AG04450 (cell line): ENCODE measurements at regions not wholly inside any gene's neighbourhood (a gene's known extent, or its start where the extent isn't known, plus 50 kb on each side); places are given as distances from the start of the nearest gene placed in this dataset.

Source experiments
- CTCF ChIA-PET: fragments of 300-600, 350-600 bp; formaldehyde crosslinking; extraction: SDS; loops from one replicate; lab custom pipeline; 2022; ENCODE audit warnings: antibody characterized with exemption, inconsistent platforms; lab: Charles Lee
- POLR2A ChIA-PET: fragments of 350-600 bp; formaldehyde crosslinking; extraction: SDS; loops from one replicate; lab custom pipeline; 2021; ENCODE audit warnings: antibody characterized with exemption, inconsistent platforms; lab: Yijun Ruan, JAX
- DNase-seq: peaks from one replicate; pipeline ENCODE4 v3.0.0-alpha.2; 2011; ENCODE audit warnings: low read depth, low spot score
- H3K27ac ChIP-seq: one replicate; pipeline ENCODE4 v1.5.1; 2012; ENCODE audit warnings: low read depth, low read length, control low read depth
- H3K27me3 ChIP-seq: one replicate; pipeline ENCODE4 v1.6.0; 2012; ENCODE audit warnings: low read length; ENCODE audit not compliant: control insufficient read depth, insufficient read depth
- H3K4me3 ChIP-seq: 2 replicates; pipeline ENCODE4 v1.5.1; 2011; ENCODE audit warnings: mild to moderate bottlenecking, low read depth, low read length, control low read depth
- H3K9me3 ChIP-seq: 2 replicates; pipeline ENCODE4 v1.5.1; 2012; ENCODE audit warnings: low read length; ENCODE audit not compliant: control insufficient read depth, insufficient read depth
- TF ChIP-seq, protein P1 (sequence below): IDR thresholded peaks from 2 replicates; pipeline ENCODE4 v1.5.1; 2011; ENCODE audit warnings: low read depth, low read length, control low read depth, inconsistent platforms

DNA sequence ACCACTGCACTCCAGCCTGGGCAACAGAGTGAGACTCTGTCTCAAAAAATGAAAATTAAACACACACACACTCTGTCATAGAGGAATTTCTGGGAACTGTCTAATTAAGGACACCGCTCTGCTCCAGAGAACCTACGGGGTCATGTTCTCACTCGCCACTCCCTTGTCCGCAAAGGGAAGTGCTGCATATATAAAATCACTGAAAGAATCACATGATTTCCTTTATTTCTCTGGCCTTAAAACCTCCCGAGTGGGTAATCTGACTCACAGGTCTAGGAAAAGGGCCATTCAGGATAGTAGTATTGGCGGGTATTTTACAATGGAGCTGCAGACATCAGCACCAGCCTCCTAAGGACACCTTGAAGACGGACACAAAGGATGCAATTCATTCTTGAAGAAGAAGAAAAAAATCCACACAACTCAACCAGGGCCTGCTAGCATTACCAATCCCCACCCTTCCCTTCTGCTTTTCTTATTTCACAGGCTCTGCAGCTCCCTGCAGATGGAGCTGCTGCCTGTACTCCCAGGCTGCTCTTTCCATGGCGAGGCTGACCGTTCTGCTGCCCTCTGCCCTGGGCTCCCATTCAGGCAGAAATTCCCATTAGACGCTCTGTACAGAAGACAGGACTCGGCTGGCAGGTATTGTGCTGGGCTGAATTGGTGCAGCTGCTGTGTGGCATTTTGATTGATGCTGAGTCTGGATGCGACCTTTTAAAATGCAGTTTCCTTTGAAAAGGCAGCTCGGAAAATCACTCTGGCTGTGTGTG is 53.3 kb upstream of the FAM89A start:
- TF ChIP-seq, protein P1, sequence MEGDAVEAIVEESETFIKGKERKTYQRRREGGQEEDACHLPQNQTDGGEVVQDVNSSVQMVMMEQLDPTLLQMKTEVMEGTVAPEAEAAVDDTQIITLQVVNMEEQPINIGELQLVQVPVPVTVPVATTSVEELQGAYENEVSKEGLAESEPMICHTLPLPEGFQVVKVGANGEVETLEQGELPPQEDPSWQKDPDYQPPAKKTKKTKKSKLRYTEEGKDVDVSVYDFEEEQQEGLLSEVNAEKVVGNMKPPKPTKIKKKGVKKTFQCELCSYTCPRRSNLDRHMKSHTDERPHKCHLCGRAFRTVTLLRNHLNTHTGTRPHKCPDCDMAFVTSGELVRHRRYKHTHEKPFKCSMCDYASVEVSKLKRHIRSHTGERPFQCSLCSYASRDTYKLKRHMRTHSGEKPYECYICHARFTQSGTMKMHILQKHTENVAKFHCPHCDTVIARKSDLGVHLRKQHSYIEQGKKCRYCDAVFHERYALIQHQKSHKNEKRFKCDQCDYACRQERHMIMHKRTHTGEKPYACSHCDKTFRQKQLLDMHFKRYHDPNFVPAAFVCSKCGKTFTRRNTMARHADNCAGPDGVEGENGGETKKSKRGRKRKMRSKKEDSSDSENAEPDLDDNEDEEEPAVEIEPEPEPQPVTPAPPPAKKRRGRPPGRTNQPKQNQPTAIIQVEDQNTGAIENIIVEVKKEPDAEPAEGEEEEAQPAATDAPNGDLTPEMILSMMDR: no peak
- Histone ChIP-seq H3K27me3 (peaks cover 3% of the 10 kb centered on the region), H3K9me3 (no peaks in the 10 kb centered on the region), H3K4me3 (no peak overlapping the region), H3K27ac (no peak overlapping the region)
- ChIA-PET CTCF (no interaction called here), POLR2A (no interaction called here)
- DNase-seq: no peak

DNA sequence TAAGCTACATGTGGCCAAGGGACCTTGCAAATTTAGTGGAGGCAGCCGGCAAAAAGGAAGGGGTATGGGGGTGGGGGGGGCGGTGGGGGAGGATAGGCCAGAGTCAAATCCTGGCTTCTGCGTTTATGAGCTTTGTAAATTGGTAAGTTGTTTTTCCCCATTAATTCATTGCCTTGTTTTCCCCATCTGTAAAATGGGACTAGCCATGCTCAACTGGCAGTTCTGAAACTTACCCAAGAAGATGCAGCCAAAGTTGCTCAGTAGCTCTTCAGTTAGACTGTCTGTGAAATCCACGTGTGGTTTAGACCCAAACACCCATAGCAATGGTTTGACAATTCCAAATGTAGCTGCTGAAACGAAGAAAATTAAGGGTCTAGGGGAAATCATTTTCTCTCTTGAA is 52.3 kb upstream of the FAM89A start:
- ChIA-PET CTCF (no interaction called here), POLR2A (no interaction called here)
- H3K27ac ChIP-seq: no peak overlapping the region
- DNase-seq: no peak
- peaks cover 3% of the 10 kb centered on the region for H3K27me3 ChIP-seq
- TF ChIP-seq, protein P1: no peak
- no peaks in the 10 kb centered on the region for H3K9me3 ChIP-seq
- H3K4me3 ChIP-seq: no peak overlapping the region

DNA sequence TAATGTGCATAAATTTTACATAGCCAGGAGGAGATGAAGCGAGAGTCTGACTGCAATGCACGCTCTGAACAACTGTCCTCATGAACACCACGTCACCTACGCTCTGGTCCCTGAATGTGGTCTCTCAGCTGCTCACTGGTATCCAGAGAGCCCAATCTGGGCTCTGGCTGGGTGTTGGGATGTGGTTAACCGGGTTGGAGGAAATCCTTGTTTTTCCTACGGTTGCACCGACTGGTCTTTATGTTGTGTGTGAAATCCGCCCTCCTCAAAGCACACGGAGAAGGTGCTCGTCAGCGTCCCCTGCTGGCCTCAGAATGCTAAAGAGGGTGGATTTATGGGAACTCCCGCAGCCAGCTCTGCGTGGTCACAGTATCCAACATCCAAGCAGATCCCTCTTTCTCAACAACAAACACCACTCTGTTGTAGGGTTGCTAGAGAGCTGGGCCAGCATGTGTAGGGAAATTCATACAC is 51.8 kb upstream of the FAM89A start:
- ChIA-PET CTCF (no interaction called here), POLR2A (no interaction called here)

DNA sequence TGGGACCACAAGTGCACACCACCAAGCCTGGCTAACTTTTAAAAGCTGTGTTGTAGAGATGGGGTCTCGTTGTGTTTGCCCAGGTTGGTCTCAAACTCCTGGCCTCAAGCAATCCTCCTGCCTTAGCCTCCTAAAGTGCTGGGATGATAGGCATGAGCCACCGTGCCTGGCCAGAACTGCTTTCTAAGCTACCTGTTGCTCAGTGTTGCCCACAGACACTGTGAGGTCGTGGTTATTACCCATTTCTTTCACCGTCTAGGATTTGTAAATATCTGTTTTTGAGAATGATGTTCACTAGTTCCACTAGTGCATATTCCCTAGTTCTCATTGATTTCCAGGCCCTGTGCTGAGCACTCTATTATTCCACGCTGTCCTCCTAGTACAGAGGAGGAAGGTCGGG is 51.4 kb upstream of the FAM89A start:
- no peak for DNase-seq
- TF ChIP-seq, protein P1: no peak
- Histone ChIP-seq H3K9me3 (no peaks in the 10 kb centered on the region), H3K27me3 (peaks cover under 1% of the 10 kb centered on the region), H3K4me3 (no peak overlapping the region), H3K27ac (no peak overlapping the region)
- ChIA-PET CTCF (interaction anchor here (1.6 kb wide), 1 partner anchor 8 kb away, joined by 3 read pairs; no protein-coding TSS in a partner anchor), POLR2A (no interaction called here)

More for the DNA sequence above, 51.8 kb upstream of the FAM89A start:
- H3K27ac ChIP-seq: no peak overlapping the region
- TF ChIP-seq, protein P1: peak; percentile 56
- H3K4me3 ChIP-seq: no peak overlapping the region
- DNase-seq: no peak
- no peaks in the 10 kb centered on the region for H3K9me3 ChIP-seq
- H3K27me3 ChIP-seq: peaks cover 3% of the 10 kb centered on the region
